ENCODE measurements at regions not wholly inside any gene's neighbourhood (a gene's known extent, or its start where the extent isn't known, plus 50 kb on each side); places are given as distances from the start of the nearest gene placed in this dataset.
A peak's percentile ranks its signal among the peaks of the same experiment; 100 is the strongest.

GRCh38 chr22:45096256-45096907 lies 67.3 kb upstream of the NUP50 start:
- DNase-seq: peak; percentile 10 to 52

GRCh38 chr22:45097061-45097460 lies 66.7 kb upstream of the NUP50 start:
- no peak for DNase-seq

DNA sequence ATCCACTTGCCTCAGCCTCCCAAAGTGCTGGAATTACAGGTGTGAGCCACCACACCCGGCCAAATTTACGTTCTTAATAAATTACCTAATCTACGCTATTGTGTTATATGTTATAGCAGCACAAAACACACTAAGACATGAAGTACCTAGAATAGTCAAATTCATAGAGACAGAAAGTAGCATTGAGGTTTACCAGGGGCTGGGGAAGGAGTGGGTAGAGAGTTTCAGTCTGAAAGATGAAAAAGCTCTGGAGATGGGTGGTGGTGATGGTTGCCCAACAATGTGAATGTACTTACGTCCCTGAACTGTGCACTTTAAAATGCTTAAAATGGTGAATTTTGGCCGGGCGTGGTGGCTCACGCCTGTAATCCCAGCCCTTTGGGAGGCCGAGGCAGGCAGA lies 65.7 kb upstream of the NUP50 start:
- no peak for DNase-seq

GRCh38 chr22:45099961-45100360 lies 63.8 kb upstream of the NUP50 start:
- DNase-seq: no peak

GRCh38 chr22:45101515-45102227 lies 62.1 kb upstream of the NUP50 start:
- peak in 1 of 2 donors; percentile 68 for DNase-seq

DNA sequence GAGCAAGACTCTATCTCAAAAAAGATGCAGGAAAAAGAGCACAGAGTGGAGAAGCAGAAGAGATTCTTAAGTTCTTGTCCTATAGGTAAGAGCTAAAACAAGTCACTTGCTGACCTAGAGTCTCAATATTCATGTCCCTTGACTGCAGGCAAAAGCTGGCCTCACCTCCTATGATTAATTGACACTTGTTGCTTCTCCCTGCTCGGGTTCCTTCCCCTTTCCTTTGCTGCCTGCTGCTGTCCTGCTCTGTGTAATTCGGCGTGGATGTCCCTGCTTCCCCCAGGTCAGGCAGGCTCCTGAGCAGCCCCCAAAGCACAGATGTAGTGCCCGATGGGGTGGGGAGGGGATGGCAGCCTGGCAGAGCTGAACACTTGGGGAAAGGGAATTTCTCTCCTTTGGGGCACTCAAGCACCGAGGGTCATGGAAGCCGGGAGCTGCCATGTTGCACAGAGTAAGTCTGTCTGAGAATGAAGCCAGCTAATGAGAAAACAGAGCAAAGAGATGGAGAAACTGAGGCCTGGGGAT lies 60.8 kb upstream of the NUP50 start:
- DNase-seq: no peak

DNA sequence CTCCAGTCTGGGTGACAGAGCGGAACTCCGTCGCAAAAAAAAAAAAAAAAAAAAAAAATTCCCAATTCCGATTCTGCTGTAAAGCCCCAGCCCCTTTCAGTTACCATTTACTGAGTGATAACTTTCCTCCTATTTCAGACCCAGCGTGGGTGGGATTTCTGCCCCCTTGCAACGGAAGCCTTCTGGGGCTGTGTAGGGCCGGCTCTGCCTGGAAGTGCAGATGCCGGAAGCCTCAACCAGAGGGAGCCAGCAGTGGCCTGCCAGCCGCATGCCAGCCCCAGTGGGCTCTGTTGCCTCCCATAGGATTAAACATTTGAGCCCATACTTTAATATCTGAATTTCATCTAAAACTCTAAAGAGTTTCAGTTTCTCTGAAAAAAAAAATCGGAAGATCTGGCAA lies 60.0 kb upstream of the NUP50 start:
- DNase-seq: no peak

GRCh38 chr22:45104313-45104712 lies 59.4 kb upstream of the NUP50 start:
- DNase-seq: no peak

DNA sequence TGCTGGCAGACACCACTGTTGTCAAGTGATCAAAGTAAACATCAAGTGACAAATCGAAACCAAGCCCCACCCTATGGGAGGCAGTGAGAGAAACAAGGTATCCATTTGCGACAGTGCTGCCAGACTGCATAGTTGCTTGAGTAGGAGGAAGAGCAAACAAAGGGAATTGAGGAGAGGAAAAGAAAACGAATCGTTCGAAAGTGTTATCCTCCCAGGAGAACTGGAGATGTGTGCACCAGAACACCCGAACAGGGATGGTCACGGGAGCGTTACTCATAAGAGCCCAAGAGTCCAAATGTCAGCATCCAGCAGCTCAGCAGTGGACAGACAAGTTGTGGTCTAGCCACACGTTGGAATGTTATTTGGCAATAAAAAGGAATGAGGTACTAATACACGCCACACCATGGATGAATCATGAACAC lies 58.4 kb upstream of the NUP50 start:
- no peak for DNase-seq

- DNase-seq: no peak
Measured at GRCh38 chr22:45107671-45108070, 56.1 kb upstream of the NUP50 start.

DNA sequence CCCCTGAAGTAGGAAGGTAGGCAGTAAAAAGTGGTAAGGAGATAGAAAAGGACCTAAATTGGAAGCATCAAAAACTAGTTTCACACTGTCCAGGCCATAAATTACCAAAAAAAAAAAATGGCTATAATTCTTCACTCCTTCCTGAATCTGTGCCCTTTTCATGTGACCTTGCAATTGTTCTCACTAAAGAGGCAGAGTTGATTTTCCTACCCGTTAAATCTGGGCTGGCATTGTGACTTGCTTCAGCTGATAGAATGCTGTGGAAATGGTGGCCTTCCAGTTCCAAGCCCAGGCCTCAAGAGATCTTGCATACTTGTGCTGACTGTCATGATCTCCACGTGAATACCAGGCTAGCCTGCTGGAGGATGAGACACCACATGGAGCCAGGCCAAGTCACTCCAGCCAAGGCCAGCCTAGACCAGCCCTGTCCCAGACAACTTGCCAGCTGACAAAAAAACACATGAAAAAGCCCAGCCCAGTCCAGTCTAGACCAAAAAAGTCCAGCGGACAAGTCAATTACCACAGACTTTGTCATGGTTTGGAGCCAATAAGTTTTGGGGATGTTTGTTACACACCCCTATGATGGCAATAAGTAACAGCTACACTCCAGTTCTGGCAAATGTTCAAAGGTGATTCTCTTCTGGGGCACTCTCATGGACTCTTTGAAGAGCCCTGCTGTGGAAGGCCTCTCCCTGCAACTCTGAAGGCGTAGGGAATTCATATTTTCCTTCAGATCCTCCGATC lies 51.4 kb upstream of the NUP50 start:
- no peak for DNase-seq

Data from bone marrow (tissue), 2 donors.